HG03108 (cell line): ENCODE measurements at regions not wholly inside any gene's neighbourhood (a gene's known extent, or its start where the extent isn't known, plus 50 kb on each side); places are given as distances from the start of the nearest gene placed in this dataset.

ENCODE experiments used
- ATAC-seq: cut with Tn5 transposase; IDR thresholded peaks from one replicate; pipeline ENCODE4 v1.9.1; 2021; ENCODE audit warnings: moderate library complexity; ENCODE audit not compliant: unreplicated experiment

DNA sequence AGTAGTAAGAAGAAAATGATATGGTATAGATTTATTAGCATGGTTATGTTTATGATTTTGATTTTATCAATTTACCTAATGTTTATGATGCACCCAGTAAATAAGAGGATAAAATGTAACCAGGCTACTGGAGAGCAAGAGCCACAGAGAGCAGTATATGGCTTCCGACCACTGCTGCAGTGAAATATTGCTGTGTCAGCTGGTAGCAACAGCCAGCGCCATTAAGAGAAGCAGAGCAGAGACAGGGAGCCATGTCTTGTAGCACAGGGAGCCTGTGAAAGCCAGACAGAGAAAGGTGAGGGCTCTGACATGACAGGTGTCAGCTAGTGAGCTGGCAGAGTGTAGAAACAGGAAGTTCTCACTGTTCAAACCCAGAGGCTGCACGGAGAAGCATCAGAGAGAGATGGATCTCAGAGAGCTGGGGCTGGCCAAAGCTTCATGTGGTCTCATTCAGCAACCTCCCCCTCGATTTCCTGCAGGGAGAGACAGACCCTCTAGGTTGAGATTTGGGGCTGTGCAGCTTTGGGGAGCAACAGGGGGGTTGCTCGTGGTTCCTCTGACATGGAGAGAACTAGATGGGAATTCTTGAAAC is 202.1 kb downstream of the MED10 start:
- no peak for ATAC-seq

DNA sequence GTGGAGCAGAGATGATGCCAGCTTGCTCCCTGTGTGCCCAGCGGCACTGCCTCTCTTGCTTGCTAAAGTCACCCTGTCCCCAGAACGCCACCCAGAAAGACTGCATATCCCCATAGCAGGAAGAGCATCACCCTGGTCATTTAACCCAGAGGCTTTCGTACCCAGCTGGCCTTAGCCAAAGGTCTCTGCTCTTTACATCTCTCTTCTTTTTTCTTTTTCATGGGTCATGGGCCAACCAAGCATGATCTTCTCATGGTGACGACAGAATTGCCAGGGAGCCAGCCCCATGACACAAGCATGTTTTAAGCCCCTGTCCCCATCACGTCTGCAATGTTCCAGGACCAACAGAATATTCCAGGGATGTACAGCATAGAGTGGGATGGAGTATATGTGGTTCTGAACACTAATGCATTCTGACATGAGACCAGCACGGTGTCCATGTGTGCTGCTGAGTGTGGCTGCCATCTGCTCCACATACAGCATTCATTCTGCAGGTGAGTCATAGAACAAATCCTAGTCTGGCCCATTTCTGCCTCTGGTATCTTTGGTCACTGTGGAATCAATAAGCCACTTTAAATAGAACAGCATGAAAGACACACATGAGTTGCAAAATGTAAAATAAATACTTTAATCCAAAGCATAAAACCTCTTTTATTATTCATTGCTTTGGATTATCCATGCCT is 203.0 kb downstream of the MED10 start:
- no peak for ATAC-seq

DNA sequence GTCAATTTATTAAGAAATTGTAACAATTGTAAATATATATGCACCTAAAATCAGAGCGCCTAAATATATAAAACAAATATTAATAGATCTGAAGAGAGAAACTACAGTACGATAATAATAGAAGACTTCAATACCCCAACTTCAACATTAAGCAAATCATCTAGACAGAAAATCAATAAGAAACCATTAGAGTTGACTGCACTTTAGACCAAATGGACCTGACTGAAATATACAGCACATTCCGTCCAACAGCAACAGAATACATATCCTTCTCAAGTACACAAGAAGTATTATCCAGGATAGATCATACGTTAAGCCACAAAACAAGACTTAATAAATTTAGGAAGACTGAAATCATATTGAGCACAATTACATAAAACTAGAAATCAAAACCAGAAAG is 208.7 kb downstream of the MED10 start:
- no peak for ATAC-seq

DNA sequence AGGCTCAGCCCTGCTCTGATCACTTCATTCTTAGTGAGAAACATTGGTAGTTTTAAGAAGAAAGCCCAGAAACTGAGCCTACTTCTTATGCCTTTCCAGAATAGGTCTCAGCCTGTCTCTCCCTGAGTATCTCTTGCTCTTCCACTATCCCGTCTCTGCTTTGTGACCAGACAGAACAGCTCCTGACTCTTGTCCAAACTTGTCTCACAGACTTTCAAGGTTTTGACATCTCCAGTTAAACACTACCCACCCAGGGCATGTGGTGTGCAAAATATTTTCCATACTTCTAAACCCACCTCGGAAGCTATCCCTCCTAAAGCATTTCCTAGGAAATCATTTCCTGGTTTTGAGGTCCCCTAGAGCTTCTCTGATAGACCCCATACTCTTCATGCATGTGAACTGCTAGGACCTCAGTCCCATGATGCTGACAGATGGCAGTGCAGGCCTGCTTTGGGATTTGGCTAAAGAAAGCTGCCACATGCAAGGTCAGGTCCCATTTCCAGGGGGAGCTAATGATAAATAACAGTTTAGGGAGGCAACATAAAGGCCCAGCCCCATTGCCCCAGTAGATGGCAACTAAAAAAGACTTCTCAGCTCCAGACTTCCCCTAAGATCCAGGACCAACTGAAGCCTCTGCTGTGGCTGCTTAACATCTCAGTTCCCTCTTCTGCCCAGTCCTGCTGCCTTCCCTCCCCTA is 211.5 kb downstream of the MED10 start:
- no peak for ATAC-seq

DNA sequence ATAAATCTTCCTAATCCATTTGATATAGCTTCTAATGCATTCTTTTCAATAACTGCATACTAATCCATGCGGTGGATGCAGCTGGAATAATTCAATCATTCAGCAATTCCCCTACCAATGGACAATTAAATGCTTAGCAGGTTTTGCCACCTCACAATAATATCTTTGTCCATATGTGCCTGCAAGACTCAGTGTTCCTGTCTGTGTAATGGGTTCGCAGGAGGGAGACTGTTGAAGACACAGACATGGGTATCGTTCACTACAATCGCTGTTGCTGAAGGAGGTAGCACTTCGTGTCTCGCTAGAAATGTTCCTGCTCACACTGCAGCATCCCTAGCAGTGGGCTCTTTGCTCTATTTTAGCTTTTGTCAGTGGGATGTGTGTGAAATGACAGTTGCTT is 214.4 kb downstream of the MED10 start:
- ATAC-seq = no peak

DNA sequence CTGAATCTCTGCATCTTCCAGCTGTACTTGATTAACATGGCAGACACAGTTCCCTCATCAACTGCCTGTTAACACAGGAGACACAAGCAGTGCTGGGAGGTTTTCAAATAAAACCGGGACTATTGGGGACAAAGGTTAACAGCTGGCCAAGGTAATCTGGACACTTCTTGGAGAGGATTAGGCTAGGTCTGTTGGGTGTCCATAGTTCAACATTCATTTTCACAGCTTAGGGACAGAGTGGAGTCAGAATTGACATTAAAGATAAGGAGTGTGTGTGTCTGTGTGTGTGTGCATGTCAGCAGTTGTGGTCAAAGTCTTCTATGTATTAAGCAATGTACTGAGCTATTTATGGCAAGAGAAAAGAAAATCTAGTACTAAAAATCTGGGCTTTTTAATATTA is 216.2 kb downstream of the MED10 start:
- ATAC-seq = no peak

DNA sequence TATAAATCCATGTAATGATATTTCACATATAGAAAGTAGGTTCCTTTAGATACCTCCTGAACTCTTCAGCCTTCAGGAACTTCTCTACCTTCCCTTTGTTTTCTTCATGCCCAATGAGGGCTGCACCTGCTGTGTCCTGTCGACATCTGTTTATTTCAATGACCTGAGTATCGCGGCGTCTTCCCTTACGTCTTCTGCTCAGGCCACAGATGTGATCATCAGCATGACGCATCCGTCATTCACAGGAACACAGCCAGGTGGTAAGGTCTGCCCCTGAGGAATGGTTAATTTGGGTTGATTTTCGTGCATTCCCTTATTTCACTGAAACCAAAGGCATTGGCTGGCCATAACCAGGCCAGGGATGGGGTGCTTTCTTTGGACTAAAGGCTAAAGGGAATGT is 217.1 kb downstream of the MED10 start:
- ATAC-seq = no peak

DNA sequence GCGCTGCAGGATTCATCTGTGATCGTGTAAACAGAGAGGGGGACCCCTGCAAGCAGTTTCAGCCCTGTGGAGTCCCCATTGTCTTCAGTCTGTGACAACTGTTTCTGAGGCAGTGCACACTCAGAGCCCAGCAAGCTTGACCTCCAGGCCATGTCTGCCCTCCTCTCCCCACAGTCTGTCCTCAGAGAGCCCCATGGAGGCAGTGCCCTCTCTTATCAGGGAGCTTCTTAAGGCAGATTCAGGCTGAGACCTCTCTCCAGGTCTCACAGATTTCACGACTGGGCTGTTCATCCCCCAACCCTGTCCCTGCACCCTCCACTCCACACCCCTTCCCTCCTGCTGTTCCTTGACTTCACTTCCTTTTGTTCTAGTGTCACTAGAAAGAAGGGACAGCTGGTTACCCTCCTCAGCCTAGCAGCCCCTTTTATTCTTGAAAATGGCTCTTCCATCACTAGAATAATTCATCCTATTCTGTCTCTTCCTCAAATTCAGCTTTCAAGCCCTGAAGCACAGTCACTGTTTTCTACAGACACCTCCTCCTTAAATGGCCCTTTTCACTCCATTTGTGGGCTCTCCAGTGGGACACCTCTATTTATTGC is 218.4 kb downstream of the MED10 start:
- ATAC-seq = no peak

DNA sequence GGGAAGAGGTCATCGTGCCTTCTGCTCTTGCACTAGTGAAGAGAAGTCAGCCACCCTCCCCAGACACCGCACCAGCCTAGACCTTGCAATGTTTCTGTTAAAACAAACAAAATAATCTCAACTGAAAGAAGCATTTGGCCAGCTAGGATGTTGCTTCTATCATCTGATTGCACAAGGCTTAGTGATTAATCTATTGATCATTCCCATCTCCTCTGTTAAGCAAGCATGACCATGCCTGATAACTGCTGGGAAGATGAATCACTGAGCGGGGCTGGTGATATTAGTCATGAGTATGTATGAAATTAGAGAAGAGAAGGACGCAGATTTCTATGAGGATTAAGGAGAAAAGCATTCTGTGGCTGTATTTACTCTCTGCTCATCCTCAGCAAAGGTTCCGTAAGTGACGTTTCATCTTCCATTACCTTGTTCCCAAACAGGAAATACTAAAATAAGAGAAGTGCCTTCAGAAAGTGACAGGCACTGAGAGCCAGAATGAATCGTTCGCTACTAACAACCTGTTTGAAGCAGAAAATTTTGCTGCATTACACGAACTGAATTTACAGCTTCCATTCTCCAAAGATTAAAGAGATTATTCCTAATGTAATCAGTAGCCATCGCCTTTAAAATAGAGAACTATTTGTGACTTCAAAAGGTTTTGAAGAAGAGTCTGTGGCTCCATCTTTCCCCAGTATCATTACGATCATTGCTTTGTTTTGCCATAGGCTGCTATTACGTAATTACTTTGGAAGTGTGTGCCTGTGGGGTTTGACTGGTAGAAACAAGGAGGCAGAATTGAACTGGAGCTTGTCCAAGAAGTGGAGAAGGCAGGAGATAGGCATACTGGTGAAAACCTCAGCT is 219.1 kb downstream of the MED10 start:
- no peak for ATAC-seq

DNA sequence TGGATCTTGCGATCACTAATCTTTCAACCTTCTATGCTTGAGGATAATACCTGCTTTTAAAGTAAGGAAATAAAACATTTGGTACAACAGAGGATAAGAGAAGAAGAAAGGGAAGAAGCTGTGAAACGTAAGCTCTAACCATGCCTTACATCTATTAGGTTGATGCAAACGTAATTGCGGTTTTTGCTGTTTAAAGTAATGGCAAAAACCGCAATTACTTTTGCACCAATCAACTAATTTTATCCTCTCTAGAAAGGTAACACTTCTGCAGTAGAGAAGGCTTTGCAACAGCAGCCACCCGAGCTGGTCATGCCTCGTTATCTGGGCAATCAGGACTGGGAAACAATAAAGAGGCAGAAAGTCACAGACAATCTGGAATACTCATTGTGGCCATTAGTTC is 224.1 kb downstream of the MED10 start:
- no peak for ATAC-seq

DNA sequence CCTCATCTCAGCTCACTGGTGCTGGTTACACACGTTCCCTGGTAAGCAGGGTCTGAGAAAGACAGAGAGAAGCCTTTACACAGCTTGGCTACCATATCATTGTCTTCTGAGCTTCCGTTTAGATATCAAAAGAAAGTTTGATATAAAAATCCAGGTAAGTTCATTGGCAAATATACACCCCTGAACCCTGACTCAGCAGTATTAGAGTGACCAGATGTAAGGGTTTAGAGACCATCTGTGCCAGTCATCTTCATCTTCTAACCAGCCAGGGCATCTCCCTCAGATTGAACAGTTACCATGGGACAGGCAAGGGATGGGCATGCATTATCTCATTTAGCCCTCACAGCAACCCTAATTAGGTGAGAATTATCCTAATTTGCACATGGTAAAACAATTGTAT is 232.1 kb downstream of the MED10 start:
- ATAC-seq = no peak

DNA sequence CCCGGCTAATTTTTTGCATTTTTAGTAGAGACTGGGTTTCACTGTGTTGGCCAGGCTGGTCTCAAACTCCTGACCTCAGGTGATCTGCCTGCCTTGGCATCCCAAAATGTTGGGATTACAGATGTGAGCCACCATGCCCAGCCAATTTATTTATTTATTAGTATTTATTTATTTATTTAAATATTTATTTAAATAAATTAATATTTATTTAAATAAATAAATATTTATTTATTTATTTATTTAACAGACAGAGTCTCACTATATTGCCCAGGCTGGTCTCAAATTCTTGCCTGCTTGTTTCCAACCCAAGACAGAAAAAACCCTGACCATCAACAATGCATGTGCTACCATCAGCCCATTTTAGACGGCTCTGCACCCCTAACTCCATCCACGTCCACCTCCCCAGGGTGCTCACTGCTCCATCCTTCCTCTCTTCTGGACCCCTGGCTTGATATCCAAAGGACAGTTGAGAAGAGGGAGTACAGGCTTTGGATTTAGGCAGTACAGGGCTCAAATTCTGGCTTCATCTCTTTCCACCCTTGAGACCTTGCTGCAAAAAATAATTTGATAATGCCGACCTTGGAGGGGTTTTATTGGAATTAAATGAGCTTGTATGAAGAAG is 232.6 kb downstream of the MED10 start:
- ATAC-seq = no peak

DNA sequence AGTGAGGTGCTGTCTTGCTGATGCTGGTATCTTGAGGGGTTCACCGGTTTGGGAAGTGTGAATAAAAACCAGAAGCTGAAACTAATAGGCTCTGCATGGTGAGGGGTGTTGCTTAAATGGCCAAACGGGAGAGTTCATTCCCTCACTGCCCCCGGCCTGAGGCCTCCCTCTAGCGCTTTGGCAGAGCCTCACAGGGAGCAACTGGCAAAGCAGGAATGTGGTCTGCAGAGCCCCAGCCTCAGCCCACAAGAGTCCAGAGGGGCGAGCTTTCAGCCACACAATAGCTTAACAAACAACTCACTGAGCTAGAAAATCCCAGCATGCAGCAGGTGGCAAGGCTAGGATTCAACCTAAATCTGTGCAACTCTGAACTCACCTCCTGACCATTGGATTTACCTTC is 234.8 kb downstream of the MED10 start:
- no peak for ATAC-seq

DNA sequence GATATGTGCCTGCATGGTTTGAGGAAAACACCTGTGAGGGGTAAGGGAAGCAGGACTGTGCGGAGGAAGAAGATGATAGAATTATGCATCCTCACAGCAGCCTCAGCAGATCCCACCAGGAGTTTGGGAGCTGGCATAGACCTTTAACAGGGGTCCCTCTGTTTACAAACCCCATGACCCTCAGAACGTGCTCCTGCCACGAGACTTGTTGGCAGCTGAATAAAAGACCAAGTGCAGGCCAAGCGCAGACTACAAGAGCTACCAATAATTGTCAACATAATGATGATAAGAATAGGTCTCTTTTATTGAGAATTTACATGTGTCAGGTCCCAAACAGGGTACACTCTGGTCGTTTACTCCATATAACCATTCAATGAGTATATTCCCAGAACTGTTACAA is 236.0 kb downstream of the MED10 start:
- ATAC-seq = no peak

DNA sequence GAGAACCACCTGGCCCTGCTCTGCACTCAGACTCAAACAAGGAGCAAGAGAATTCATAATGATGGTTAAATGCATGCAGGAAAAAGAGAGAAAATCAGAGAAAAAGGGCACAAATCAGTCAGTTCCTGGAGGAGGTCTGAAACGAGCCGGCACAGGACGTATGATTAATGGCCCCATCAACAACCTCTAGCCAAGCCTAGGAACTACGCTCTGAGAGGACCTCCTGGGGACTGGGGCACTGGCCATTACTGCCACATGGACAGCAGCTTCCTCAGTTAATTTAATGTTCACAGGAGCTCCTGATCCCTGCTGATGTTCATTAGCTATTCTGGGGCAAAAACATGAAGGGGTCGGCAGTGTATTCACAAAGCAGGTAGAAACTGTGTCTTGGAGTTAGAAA is 238.1 kb downstream of the MED10 start:
- no peak for ATAC-seq

DNA sequence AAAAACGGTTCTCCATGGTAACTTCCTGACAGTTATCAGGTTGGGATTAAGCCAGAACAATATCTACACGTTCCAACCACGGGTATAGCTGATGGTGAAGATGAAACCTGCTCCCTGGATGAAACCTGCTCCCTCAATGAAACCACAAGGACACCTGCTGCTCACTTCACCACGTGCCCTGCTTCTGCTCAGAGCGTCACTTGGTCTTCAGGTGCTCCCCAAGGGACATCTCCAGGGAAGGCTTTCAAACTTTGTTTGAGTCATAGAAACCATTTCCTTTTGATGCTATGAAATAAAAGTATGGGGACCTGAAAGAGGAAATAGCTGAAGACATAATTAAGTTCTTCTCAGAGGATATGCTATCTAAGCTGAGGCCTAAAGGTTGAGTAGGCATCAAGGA is 242.4 kb downstream of the MED10 start:
- ATAC-seq = no peak

DNA sequence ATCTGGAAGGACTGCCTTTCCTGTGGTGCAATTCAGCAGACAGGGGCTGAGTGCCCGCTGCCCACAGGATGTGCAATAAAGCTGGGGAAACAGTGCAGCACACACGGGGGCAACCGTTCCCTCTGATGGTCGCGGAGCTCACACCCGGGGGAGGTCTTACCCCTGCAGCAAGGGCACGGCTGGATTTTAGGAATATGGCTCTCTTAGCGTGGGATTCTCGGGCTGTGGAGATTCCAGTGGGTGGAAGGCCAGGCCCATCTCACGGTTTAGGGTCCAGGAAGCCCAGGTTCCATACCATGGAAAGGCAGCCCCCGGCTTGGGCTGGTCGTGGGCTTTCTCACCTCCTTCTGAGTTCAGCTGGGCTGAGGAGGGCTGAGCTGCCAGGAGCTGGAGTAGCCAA is 244.1 kb downstream of the MED10 start:
- no peak for ATAC-seq

DNA sequence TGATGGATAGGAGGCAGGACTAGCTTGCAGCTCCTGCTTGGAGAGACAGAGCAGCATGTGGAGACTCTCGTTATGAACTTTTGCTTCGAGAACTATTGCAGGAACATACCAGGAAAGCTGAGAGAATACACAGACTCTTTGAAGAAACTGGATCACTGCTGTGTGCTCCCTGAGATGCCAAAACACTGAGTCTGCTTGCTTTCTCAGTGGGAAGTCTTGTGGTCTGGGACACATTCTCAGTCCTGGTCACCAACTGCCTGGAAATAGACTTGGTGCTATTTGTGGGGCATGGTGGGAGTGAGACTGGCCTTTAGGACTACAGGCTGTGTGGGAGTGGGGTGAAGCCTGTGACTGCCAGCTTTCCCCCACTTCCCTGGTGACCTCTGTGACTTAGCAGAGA is 252.6 kb downstream of the MED10 start:
- no peak for ATAC-seq

DNA sequence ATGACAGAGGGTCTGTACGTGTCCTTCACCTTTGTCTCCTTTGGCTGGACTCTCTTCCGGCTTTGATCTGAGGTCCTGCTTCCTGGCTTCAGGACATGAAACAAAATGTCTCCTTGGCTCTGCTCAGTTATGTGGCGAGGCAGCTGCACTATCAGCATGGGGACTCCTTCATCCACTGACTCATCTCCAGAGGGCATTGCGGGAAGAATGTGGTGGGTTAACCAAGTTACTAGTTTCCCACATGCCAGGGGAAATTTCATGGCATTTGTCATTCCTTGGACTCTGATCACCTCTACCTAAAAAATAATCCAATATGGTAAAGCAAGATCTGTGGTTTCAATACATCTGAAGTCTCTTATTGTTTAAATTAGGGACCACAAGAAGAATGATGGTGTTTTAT is 259.7 kb downstream of the MED10 start:
- ATAC-seq = no peak

DNA sequence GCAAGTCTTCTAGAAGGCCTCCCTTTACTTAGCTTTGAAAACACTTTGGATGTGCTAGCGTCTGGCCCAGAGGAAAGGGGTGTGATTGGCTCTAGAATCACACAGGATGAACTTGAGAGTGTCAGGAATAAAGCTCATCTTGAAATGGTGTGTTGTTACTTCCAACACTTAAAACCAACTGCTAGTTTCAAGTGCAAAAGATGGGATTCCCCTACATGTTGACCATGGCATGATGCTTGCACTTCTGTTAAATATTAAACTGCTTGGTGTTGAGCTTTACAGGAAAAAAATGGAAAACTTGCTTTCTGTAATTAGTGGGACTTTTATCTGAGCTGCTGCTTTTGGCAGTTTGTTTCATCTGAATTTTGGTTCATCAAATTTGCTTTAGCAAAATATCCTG is 261.1 kb downstream of the MED10 start:
- no peak for ATAC-seq

DNA sequence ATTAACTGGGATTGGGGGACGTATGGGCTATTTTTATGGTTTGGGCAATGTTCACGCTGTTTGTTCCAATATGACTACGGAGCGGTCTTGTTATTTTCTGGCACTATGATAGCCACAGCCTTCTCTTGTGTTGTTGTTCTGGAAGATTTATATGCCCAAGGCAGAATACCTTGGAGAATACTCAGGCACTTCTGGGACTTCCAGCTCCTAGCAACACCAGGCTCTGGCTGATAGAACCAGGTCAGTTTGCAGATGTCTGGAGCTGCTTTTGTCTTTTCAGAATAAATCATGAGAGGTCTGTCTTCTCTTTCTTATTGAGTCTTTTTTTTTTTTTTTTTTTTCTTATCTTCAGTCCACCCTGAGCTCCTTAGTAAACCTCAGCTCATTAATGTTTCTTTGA is 262.5 kb downstream of the MED10 start:
- ATAC-seq = no peak
